ENCODE measurements at regions not wholly inside any gene's neighbourhood (a gene's known extent, or its start where the extent isn't known, plus 50 kb on each side); places are given as distances from the start of the nearest gene placed in this dataset.
A peak's percentile ranks its signal among the peaks of the same experiment; 100 is the strongest.
"Not testable (repeated sequence)": the region's sequence is repeated elsewhere in the genome, so short reads cannot be mapped to it uniquely, and the experiment has no call there.

- Histone ChIP-seq H3K4ac (ENCODE audit: low read depth, low read length) (no peak overlapping the region), H2BK15ac (replicated peaks; ENCODE audit: low read depth) (no peak overlapping the region), H3K4me3 (ENCODE audit: low read length) (no peak overlapping the region), H2AK5ac (ENCODE audit: low read length) (no peak overlapping the region), H3K27ac (ENCODE audit: low read depth, low read length) (no peak overlapping the region), H3K18ac (ENCODE audit: low read length) (peak overlapping the region; percentile 64), H3K23ac (ENCODE audit: low read length) (no peak overlapping the region), H3K36me3 (ENCODE audit: control insufficient read depth, insufficient read depth, low read length) (no peaks in the 10 kb centered on the region), H3K56ac (ENCODE audit: low read length) (no peak overlapping the region), H2BK5ac (ENCODE audit: low read length) (no peak overlapping the region), H3K4me1 (ENCODE audit: control insufficient read depth, low read depth, low read length) (no peaks in the 10 kb centered on the region), H4K5ac (ENCODE audit: low read length) (no peak overlapping the region), H3K27me3 (ENCODE audit: insufficient read depth, low read length, poor library complexity) (no peaks in the 10 kb centered on the region), H2BK120ac (ENCODE audit: low read depth, low read length) (no peak overlapping the region), H3K4me2 (ENCODE audit: low read length) (no peak overlapping the region), H4K8ac (ENCODE audit: low read depth, low read length) (no peak overlapping the region), H3K79me1 (ENCODE audit: low read length) (no peaks in the 10 kb centered on the region), H3K9ac (ENCODE audit: low read length) (no peak overlapping the region), H3K79me2 (ENCODE audit: control insufficient read depth, insufficient read depth, low read length) (peaks cover 2% of the 10 kb centered on the region)
- WGBS (ENCODE audit: extremely low coverage, insufficient coverage, low lambda C conversion rate): no CpG with 5 or more reads among the region's 3 CpGs
- no peak for DNase-seq
These were observed 197.5 kb downstream of the SOX4 start for GRCh38 chr6:21791056-21791455.

GRCh38 chr6:21791581-21791980 is 198.0 kb downstream of the SOX4 start:
- Histone ChIP-seq H4K5ac (ENCODE audit: low read length) (no peak overlapping the region), H3K27me3 (ENCODE audit: insufficient read depth, low read length, poor library complexity) (no peaks in the 10 kb centered on the region), H2BK120ac (ENCODE audit: low read depth, low read length) (no peak overlapping the region), H2AK5ac (ENCODE audit: low read length) (no peak overlapping the region), H3K23ac (ENCODE audit: low read length) (no peak overlapping the region), H3K4ac (ENCODE audit: low read depth, low read length) (no peak overlapping the region), H3K36me3 (ENCODE audit: control insufficient read depth, insufficient read depth, low read length) (no peaks in the 10 kb centered on the region), H3K27ac (ENCODE audit: low read depth, low read length) (no peak overlapping the region), H3K4me2 (ENCODE audit: low read length) (no peak overlapping the region), H2BK15ac (replicated peaks; ENCODE audit: low read depth) (no peak overlapping the region), H3K79me1 (ENCODE audit: low read length) (no peaks in the 10 kb centered on the region), H3K4me3 (ENCODE audit: low read length) (no peak overlapping the region), H2BK5ac (ENCODE audit: low read length) (no peak overlapping the region), H3K4me1 (ENCODE audit: control insufficient read depth, low read depth, low read length) (no peaks in the 10 kb centered on the region), H4K8ac (ENCODE audit: low read depth, low read length) (no peak overlapping the region), H3K56ac (ENCODE audit: low read length) (no peak overlapping the region), H3K79me2 (ENCODE audit: control insufficient read depth, insufficient read depth, low read length) (peaks cover 2% of the 10 kb centered on the region), H3K9ac (ENCODE audit: low read length) (no peak overlapping the region), H3K18ac (ENCODE audit: low read length) (no peak overlapping the region)
- WGBS (ENCODE audit: extremely low coverage, insufficient coverage, low lambda C conversion rate): no CpG with 5 or more reads among the region's 4 CpGs
- peak; percentile 80 for DNase-seq

GRCh38 chr6:21792177-21792576 is 198.6 kb downstream of the SOX4 start:
- Histone ChIP-seq H3K23ac (ENCODE audit: low read length) (no peak overlapping the region), H3K79me2 (ENCODE audit: control insufficient read depth, insufficient read depth, low read length) (peaks cover 2% of the 10 kb centered on the region), H3K9ac (ENCODE audit: low read length) (no peak overlapping the region), H2BK120ac (ENCODE audit: low read depth, low read length) (no peak overlapping the region), H4K5ac (ENCODE audit: low read length) (no peak overlapping the region), H3K4me2 (ENCODE audit: low read length) (no peak overlapping the region), H3K27ac (ENCODE audit: low read depth, low read length) (no peak overlapping the region), H3K27me3 (ENCODE audit: insufficient read depth, low read length, poor library complexity) (no peaks in the 10 kb centered on the region), H2BK15ac (replicated peaks; ENCODE audit: low read depth) (no peak overlapping the region), H3K56ac (ENCODE audit: low read length) (no peak overlapping the region), H3K79me1 (ENCODE audit: low read length) (no peaks in the 10 kb centered on the region), H3K4ac (ENCODE audit: low read depth, low read length) (no peak overlapping the region), H2BK5ac (ENCODE audit: low read length) (no peak overlapping the region), H4K8ac (ENCODE audit: low read depth, low read length) (no peak overlapping the region), H3K4me3 (ENCODE audit: low read length) (no peak overlapping the region), H3K4me1 (ENCODE audit: control insufficient read depth, low read depth, low read length) (no peaks in the 10 kb centered on the region), H3K36me3 (ENCODE audit: control insufficient read depth, insufficient read depth, low read length) (no peaks in the 10 kb centered on the region), H3K18ac (ENCODE audit: low read length) (no peak overlapping the region), H2AK5ac (ENCODE audit: low read length) (no peak overlapping the region)
- no peak for DNase-seq
- no CpG with 5 or more reads among the region's 4 CpGs for WGBS (ENCODE audit: extremely low coverage, insufficient coverage, low lambda C conversion rate)

GRCh38 chr6:21796979-21797378 is 203.4 kb downstream of the SOX4 start:
- H3K9ac ChIP-seq (ENCODE audit: low read length); H3K4me1 ChIP-seq (ENCODE audit: control insufficient read depth, low read depth, low read length); H3K56ac ChIP-seq (ENCODE audit: low read length); H3K27me3 ChIP-seq (ENCODE audit: insufficient read depth, low read length, poor library complexity); DNase-seq; H3K79me1 ChIP-seq (ENCODE audit: low read length); H3K27ac ChIP-seq (ENCODE audit: low read depth, low read length); H4K8ac ChIP-seq (ENCODE audit: low read depth, low read length); H2BK5ac ChIP-seq (ENCODE audit: low read length); H3K4me2 ChIP-seq (ENCODE audit: low read length); H3K4me3 ChIP-seq (ENCODE audit: low read length); H2BK15ac ChIP-seq (replicated peaks; ENCODE audit: low read depth); H3K4ac ChIP-seq (ENCODE audit: low read depth, low read length); H3K79me2 ChIP-seq (ENCODE audit: control insufficient read depth, insufficient read depth, low read length); H3K18ac ChIP-seq (ENCODE audit: low read length); H2BK120ac ChIP-seq (ENCODE audit: low read depth, low read length); H3K23ac ChIP-seq (ENCODE audit: low read length); H4K5ac ChIP-seq (ENCODE audit: low read length); H2AK5ac ChIP-seq (ENCODE audit: low read length); H3K36me3 ChIP-seq (ENCODE audit: control insufficient read depth, insufficient read depth, low read length): not testable (repeated sequence)
- no CpG with 5 or more reads among the region's 31 CpGs for WGBS (ENCODE audit: extremely low coverage, insufficient coverage, low lambda C conversion rate)

GRCh38 chr6:21798468-21798867 is 204.9 kb downstream of the SOX4 start:
- Histone ChIP-seq H2BK5ac (ENCODE audit: low read length) (no peak overlapping the region), H2AK5ac (ENCODE audit: low read length) (no peak overlapping the region), H4K5ac (ENCODE audit: low read length) (no peak overlapping the region), H3K4ac (ENCODE audit: low read depth, low read length) (no peak overlapping the region), H3K79me2 (ENCODE audit: control insufficient read depth, insufficient read depth, low read length) (peaks cover 5% of the 10 kb centered on the region), H3K9ac (ENCODE audit: low read length) (no peak overlapping the region), H4K8ac (ENCODE audit: low read depth, low read length) (no peak overlapping the region), H3K4me3 (ENCODE audit: low read length) (no peak overlapping the region), H3K23ac (ENCODE audit: low read length) (no peak overlapping the region), H3K36me3 (ENCODE audit: control insufficient read depth, insufficient read depth, low read length) (no peaks in the 10 kb centered on the region), H3K56ac (ENCODE audit: low read length) (no peak overlapping the region), H3K27me3 (ENCODE audit: insufficient read depth, low read length, poor library complexity) (no peaks in the 10 kb centered on the region), H3K27ac (ENCODE audit: low read depth, low read length) (no peak overlapping the region), H3K4me2 (ENCODE audit: low read length) (no peak overlapping the region), H3K18ac (ENCODE audit: low read length) (no peak overlapping the region), H3K79me1 (ENCODE audit: low read length) (peaks cover 9% of the 10 kb centered on the region), H2BK120ac (ENCODE audit: low read depth, low read length) (no peak overlapping the region), H3K4me1 (ENCODE audit: control insufficient read depth, low read depth, low read length) (peaks cover 8% of the 10 kb centered on the region), H2BK15ac (replicated peaks; ENCODE audit: low read depth) (no peak overlapping the region)
- no CpG with 5 or more reads among the region's 4 CpGs for WGBS (ENCODE audit: extremely low coverage, insufficient coverage, low lambda C conversion rate)
- no peak for DNase-seq

- WGBS (ENCODE audit: extremely low coverage, insufficient coverage, low lambda C conversion rate): no CpG with 5 or more reads among the region's 2 CpGs
- no peaks in the 10 kb centered on the region for H3K27me3 ChIP-seq (ENCODE audit: insufficient read depth, low read length, poor library complexity)
- H4K5ac ChIP-seq (ENCODE audit: low read length): no peak overlapping the region
- no peak overlapping the region for H2BK120ac ChIP-seq (ENCODE audit: low read depth, low read length)
- no peak overlapping the region for H3K4me3 ChIP-seq (ENCODE audit: low read length)
- no peak overlapping the region for H3K56ac ChIP-seq (ENCODE audit: low read length)
- H2AK5ac ChIP-seq (ENCODE audit: low read length): no peak overlapping the region
- H3K27ac ChIP-seq (ENCODE audit: low read depth, low read length): no peak overlapping the region
- H3K79me1 ChIP-seq (ENCODE audit: low read length): peaks cover 9% of the 10 kb centered on the region
- no peak overlapping the region for H2BK15ac ChIP-seq (replicated peaks; ENCODE audit: low read depth)
- no peak overlapping the region for H3K23ac ChIP-seq (ENCODE audit: low read length)
- H3K18ac ChIP-seq (ENCODE audit: low read length): no peak overlapping the region
- no peak overlapping the region for H3K4me2 ChIP-seq (ENCODE audit: low read length)
- no peak overlapping the region for H3K4ac ChIP-seq (ENCODE audit: low read depth, low read length)
- DNase-seq: no peak
- no peak overlapping the region for H4K8ac ChIP-seq (ENCODE audit: low read depth, low read length)
- H2BK5ac ChIP-seq (ENCODE audit: low read length): no peak overlapping the region
- peaks cover 8% of the 10 kb centered on the region for H3K4me1 ChIP-seq (ENCODE audit: control insufficient read depth, low read depth, low read length)
- H3K79me2 ChIP-seq (ENCODE audit: control insufficient read depth, insufficient read depth, low read length): peaks cover 3% of the 10 kb centered on the region
- H3K36me3 ChIP-seq (ENCODE audit: control insufficient read depth, insufficient read depth, low read length): no peaks in the 10 kb centered on the region
- H3K9ac ChIP-seq (ENCODE audit: low read length): no peak overlapping the region
These were observed 206.8 kb downstream of the SOX4 start for GRCh38 chr6:21800330-21800729.

Data from mesendoderm (in vitro differentiated cells).